Esophagus squamous epithelium (tissue), 5 donors: ENCODE measurements at regions not wholly inside any gene's neighbourhood (a gene's known extent, or its start where the extent isn't known, plus 50 kb on each side); places are given as distances from the start of the nearest gene placed in this dataset.

ENCODE experiments used
- DNase-seq: peaks from one replicate; lab custom pipeline; 2025; lab: John Stamatoyannopoulos, UW
- H3K27ac ChIP-seq, 4 donors: fragments of 200-600 bp; sonication (generic); one replicate each; pipeline ENCODE4 v1.5.1; 2016 to 2019; ENCODE audit warnings: mild to moderate bottlenecking in 1 of 4
- H3K27me3 ChIP-seq, 4 donors: fragments of 200-600 bp; sonication (generic); 1 replicate in 3 of 4; 2 replicates in 1 of 4; pipeline versions ENCODE4 v1.5.1 to v1.6.0; 2017 to 2021; ENCODE audit warnings: antibody characterized with exemption in 1 of 4
- H3K36me3 ChIP-seq, 3 donors: fragments of 200-600 bp; sonication (generic); one replicate each; pipeline ENCODE4 v1.5.1; 2016 to 2019
- H3K4me1 ChIP-seq, 3 donors: fragments of 200-600 bp; sonication (generic); one replicate each; pipeline ENCODE4 v1.5.1; 2017 to 2019
- H3K4me3 ChIP-seq, 4 donors: fragments of 200-600 bp; sonication (generic); 1 replicate in 3 of 4; 2 replicates in 1 of 4; pipeline ENCODE4 v1.5.1; 2016 to 2019; ENCODE audit warnings: mild to moderate bottlenecking in 2 of 4, moderate library complexity in 1 of 4
- H3K9me3 ChIP-seq, 3 donors: fragments of 200-600 bp; sonication (generic); one replicate each; pipeline ENCODE4 v1.5.1; 2016 to 2019
- CTCF ChIP-seq, 6 experiments: fragments of 450-650 bp in 4 of 6; fragments of 200-600 bp in 2 of 6; sonication (generic) in 2 of 6; IDR thresholded peaks; one replicate each; pipeline ENCODE4 v1.5.1; 2016 to 2019; ENCODE audit warnings: antibody characterized with exemption in 6 of 6, mild to moderate bottlenecking in 4 of 6, moderate library complexity in 4 of 6
- POLR2A ChIP-seq, 4 donors: fragments of 450-650 bp; IDR thresholded peaks; one replicate each; pipeline ENCODE4 v1.6.1; 2017; ENCODE audit warnings: antibody characterized with exemption in 4 of 4, mild to moderate bottlenecking in 4 of 4, moderate library complexity in 3 of 4
- WGBS, 2 donors: methylation state at CpG; one replicate each; pipeline ENCODE4 v1.1.5; 2018; 5-methylcytosine and 5-hydroxymethylcytosine counted together
- intact Hi-C: fragments of 100-400 bp; cut with DNase I; formaldehyde crosslinking; loops from one replicate; pipeline ENCODE4 v1.15.0; 2022
- donor health status: DM: yes; HTN: yes; CAD: no.

- WGBS, 2 donors: 85 to 88% methylated on average over 5 of the region's 5 CpGs
- no peaks in the 10 kb centered on the region for H3K4me1 ChIP-seq
- intact Hi-C loops: no loop called here
- no peaks in the 10 kb centered on the region for H3K9me3 ChIP-seq
- no peak for DNase-seq
- no peak for TF ChIP-seq POLR2A (IDR thresholded peaks at IDR 0.05)
- TF ChIP-seq CTCF (IDR thresholded peaks at IDR 0.05): no peak
- no peaks in the 10 kb centered on the region for H3K36me3 ChIP-seq
- H3K4me3 ChIP-seq: no peak overlapping the region
- H3K27ac ChIP-seq: no peak overlapping the region
- peaks cover 0 to 5% (median 0%) of the 10 kb centered on the region in 4 donors for H3K27me3 ChIP-seq
Measured at GRCh38 chr13:24106429-24106828, 54.1 kb upstream of the SPATA13 start.

GRCh38 chr13:24107955-24108614, 52.4 kb upstream of the SPATA13 start:
- DNase-seq: no peak
- Histone ChIP-seq H3K27ac (no peak overlapping the region), H3K4me3 (no peak overlapping the region), H3K27me3 (no peaks in the 10 kb centered on the region), H3K9me3 (no peaks in the 10 kb centered on the region), H3K4me1 (no peaks in the 10 kb centered on the region), H3K36me3 (no peaks in the 10 kb centered on the region)
- TF ChIP-seq CTCF (IDR thresholded peaks at IDR 0.05) (no peak), POLR2A (IDR thresholded peaks at IDR 0.05) (no peak)
- WGBS, 2 donors: 32 to 63% methylated on average over 14 to 15 of the region's 16 CpGs
- intact Hi-C loops: no loop called here

- Histone ChIP-seq H3K4me1 (no peaks in the 10 kb centered on the region), H3K36me3 (no peaks in the 10 kb centered on the region), H3K27me3 (no peaks in the 10 kb centered on the region), H3K27ac (no peak overlapping the region), H3K9me3 (no peaks in the 10 kb centered on the region), H3K4me3 (no peak overlapping the region)
- intact Hi-C loops: no loop called here
- TF ChIP-seq POLR2A (IDR thresholded peaks at IDR 0.05): no peak
- no peak for TF ChIP-seq CTCF (IDR thresholded peaks at IDR 0.05)
- WGBS, 2 donors: 78 to 80% methylated on average over 7 of the region's 7 CpGs
- DNase-seq: no peak
Measured at GRCh38 chr13:24108615-24108965, 51.9 kb upstream of the SPATA13 start.

- WGBS, 2 donors: 46 to 55% methylated on average over 4 of the region's 4 CpGs
- DNase-seq: no peak
- no peaks in the 10 kb centered on the region for H3K36me3 ChIP-seq
- no peak for TF ChIP-seq CTCF (IDR thresholded peaks at IDR 0.05)
- TF ChIP-seq POLR2A (IDR thresholded peaks at IDR 0.05): no peak
- no peaks in the 10 kb centered on the region for H3K9me3 ChIP-seq
- H3K4me3 ChIP-seq: no peak overlapping the region
- no peaks in the 10 kb centered on the region for H3K27me3 ChIP-seq
- intact Hi-C loops: no loop called here
- no peak overlapping the region for H3K27ac ChIP-seq
- no peaks in the 10 kb centered on the region for H3K4me1 ChIP-seq
Measured at GRCh38 chr13:24110011-24110410, 50.5 kb upstream of the SPATA13 start.
